ENCODE measurements at regions not wholly inside any gene's neighbourhood (a gene's known extent, or its start where the extent isn't known, plus 50 kb on each side); places are given as distances from the start of the nearest gene placed in this dataset.

- peak; percentile 79 for DNase-seq (ENCODE audit: low read depth, low spot score)
- no peak overlapping the region for H3K4me2 ChIP-seq (ENCODE audit: insufficient read depth, low read length)
- H3K9ac ChIP-seq (replicated peaks; ENCODE audit: extremely low read depth, insufficient read depth, low read length), result no peak overlapping the region
- H3K79me2 ChIP-seq (ENCODE audit: control insufficient read depth, insufficient read depth, low read length), result no peaks in the 10 kb centered on the region
- no TSS peak for BruUV-seq (replicated peaks)
- no peaks in the 10 kb centered on the region for H3K9me3 ChIP-seq (replicated peaks; ENCODE audit: control insufficient read depth, insufficient read depth, low read length)
- intact Hi-C loops (cut with micrococcal nuclease), result no loop called here
- H3K27me3 ChIP-seq (ENCODE audit: control insufficient read depth in 2 of 2, insufficient read depth in 2 of 2, low read length in 2 of 2), result peaks cover 0 to 15% of the 10 kb centered on the region in 2 experiments
- no peaks in the 10 kb centered on the region for H3K9me1 ChIP-seq (replicated peaks; ENCODE audit: control insufficient read depth, extremely low read depth, insufficient read depth, low read length)
- dilution Hi-C loops (cut with MboI; ENCODE audit: extremely low pct_ligation_motif_present, low sequenced_read_pairs), result no loop called here
- H3K27ac ChIP-seq (ENCODE audit: insufficient read depth, low read depth, low read length), result no peak overlapping the region
- no peak overlapping the region for H3K4me3 ChIP-seq (replicated peaks in 1 of 3; ENCODE audit: insufficient read depth in 1 of 3, low read depth in 1 of 3, low read length in 3 of 3)
- TF ChIP-seq POLR2A (IDR thresholded peaks at IDR 0.05; ENCODE audit: low read depth, low read length) (no peak), JUN (IDR thresholded peaks at IDR 0.05; ENCODE audit: borderline replicate concordance, insufficient read depth, insufficient read length, low read depth) (no peak), CTCF (IDR thresholded peaks at IDR 0.05; ENCODE audit: extremely low read depth in 1 of 2, insufficient read depth in 1 of 2, low read depth in 1 of 2, low read length in 2 of 2) (no peak), FOS (IDR thresholded peaks at IDR 0.05; ENCODE audit: borderline replicate concordance, insufficient read depth, low read length) (no peak), MAX (IDR thresholded peaks at IDR 0.05; ENCODE audit: insufficient read depth, insufficient read length) (no peak), GATA2 (IDR thresholded peaks at IDR 0.05; ENCODE audit: insufficient read depth, insufficient read length, low read depth, low read length) (no peak), EZH2 (IDR thresholded peaks at IDR 0.05; ENCODE audit: borderline replicate concordance, low read depth, low read length, severe bottlenecking) (no peak), POLR2AphosphoS5 (IDR thresholded peaks at IDR 0.05; ENCODE audit: insufficient read depth, low read depth, low read length) (no peak), MYC (IDR thresholded peaks at IDR 0.05; ENCODE audit: low read depth, low read length) (no peak)
- no peak for FAIRE-seq
- no peaks in the 10 kb centered on the region for H3K36me3 ChIP-seq (ENCODE audit: control insufficient read depth in 2 of 2, extremely low read depth in 1 of 2, insufficient read depth in 2 of 2, low read length in 2 of 2)
- ChIA-PET POLR2A (no interaction called here), CTCF (interaction anchor here (1.3 to 1.6 kb wide), 4 partner anchors 12 to 168 kb away, joined by 3 to 6 read pairs (median 4); no protein-coding TSS in a partner anchor)
- no peak overlapping the region for H2AFZ ChIP-seq (ENCODE audit: low read depth, low read length)
- no peaks in the 10 kb centered on the region for H3K4me1 ChIP-seq (ENCODE audit: control insufficient read depth, extremely low read depth, insufficient read depth, low read length)
- H4K20me1 ChIP-seq (replicated peaks; ENCODE audit: control insufficient read depth, extremely low read depth, insufficient read depth, low read length), result no peaks in the 10 kb centered on the region
Observed at GRCh38 chr22:19664406-19664805, 49.9 kb upstream of the SEPTIN5 start.
